K562 (cell line): ENCODE measurements at regions not wholly inside any gene's neighbourhood (a gene's known extent, or its start where the extent isn't known, plus 50 kb on each side); places are given as distances from the start of the nearest gene placed in this dataset.

ENCODE experiments used
- ARID2 ChIP-seq: fragments of 450-650 bp; IDR thresholded peaks from 2 replicates; pipeline ENCODE4 v1.6.1; 2017; ENCODE audit warnings: antibody characterized with exemption, mild to moderate bottlenecking
- BMI1 ChIP-seq: fragments of 150-350 bp; IDR thresholded peaks from 2 replicates; pipeline ENCODE4 v1.6.1; 2014; ENCODE audit warnings: low read length
- BRD4 ChIP-seq: fragments of 200-600 bp; sonication (generic); IDR thresholded peaks from 2 replicates; pipeline ENCODE4 v1.6.1; 2017; ENCODE audit warnings: inconsistent platforms
- CBFA2T2 ChIP-seq: fragments of 450-650 bp; conservative IDR thresholded peaks from 2 replicates; pipeline ENCODE4 v1.6.1; 2017; ENCODE audit warnings: mild to moderate bottlenecking
- GATA2 ChIP-seq: sonication (generic); formaldehyde crosslinking; IDR thresholded peaks from 2 replicates; pipeline ENCODE4 v1.4.0; 2020; ENCODE audit warnings: mild to moderate bottlenecking, missing genetic modification reagents
- NR3C1 ChIP-seq: sonication (generic); formaldehyde crosslinking; IDR thresholded peaks from 2 replicates; pipeline ENCODE4 v1.8.1; 2022; ENCODE audit warnings: missing genetic modification reagents
- PPARD ChIP-seq: fragments of 250-450 bp; sonication (Bioruptor Pico); IDR thresholded peaks from 2 replicates; pipeline ENCODE4 v1.8.0; 2022; ENCODE audit warnings: inconsistent platforms, mild to moderate bottlenecking, moderate library complexity
- WHSC1 ChIP-seq: IDR thresholded peaks from one replicate; pipeline ENCODE4 v1.6.1; 2012; ENCODE audit warnings: low read length, control low read depth, inconsistent platforms
- YY1 ChIP-seq, 3 experiments: IDR thresholded peaks; 2 replicates each; pipeline ENCODE4 v1.6.1; 2011; ENCODE audit warnings: low read length in 2 of 3, mild to moderate bottlenecking in 2 of 3, moderate library complexity in 2 of 3, borderline replicate concordance in 1 of 3, control low read depth in 1 of 3, low read depth in 1 of 3; ENCODE audit not compliant: insufficient read depth in 3 of 3, insufficient replicate concordance in 2 of 3, control insufficient read depth in 1 of 3, insufficient read length in 1 of 3; ENCODE audit errors: extremely low read depth in 1 of 3
- TF ChIP-seq, protein P1 (sequence below): fragments of 450-650 bp; IDR thresholded peaks from 2 replicates; pipeline ENCODE4 v1.6.1; 2017; ENCODE audit warnings: mild to moderate bottlenecking, moderate library complexity
- TF ChIP-seq, protein P2 (sequence below), 3 experiments: IDR thresholded peaks in 2 of 3; conservative IDR thresholded peaks in 1 of 3; 2 replicates each; pipeline ENCODE4 v1.5.1; 2011 to 2012; ENCODE audit warnings: low read length in 3 of 3, mild to moderate bottlenecking in 3 of 3, control low read depth in 2 of 3, improper control_type of control experiment in 1 of 3, inconsistent platforms in 1 of 3, low read depth in 1 of 3, mixed read lengths in 1 of 3, moderate library complexity in 1 of 3; ENCODE audit not compliant: insufficient read depth in 2 of 3
- TF ChIP-seq, protein P3 (sequence below): fragments of 250-450 bp; sonication (Bioruptor Pico); IDR thresholded peaks from 2 replicates; pipeline ENCODE4 v1.8.0; 2022; ENCODE audit warnings: moderate library complexity, mild to moderate bottlenecking, inconsistent platforms

DNA sequence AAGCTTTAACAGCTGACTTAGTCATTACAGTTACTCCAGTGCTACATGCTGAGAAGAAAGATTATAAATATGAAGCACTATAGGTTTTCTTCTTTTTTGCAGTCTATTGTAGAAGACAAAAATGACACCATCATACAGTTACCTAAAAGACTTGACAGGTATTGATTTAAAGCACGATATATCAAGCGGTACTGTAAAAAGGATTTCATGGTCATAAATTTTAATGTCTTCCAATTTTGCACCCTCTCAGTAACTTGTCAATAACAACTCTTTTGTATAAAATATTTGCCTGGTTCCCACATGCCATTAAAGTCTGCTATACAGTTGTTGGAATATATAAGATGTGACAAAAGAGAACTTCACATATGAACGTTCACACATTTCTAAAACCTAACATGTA lies 102.8 kb downstream of the ZIC5 start:
- TF ChIP-seq, protein P1, sequence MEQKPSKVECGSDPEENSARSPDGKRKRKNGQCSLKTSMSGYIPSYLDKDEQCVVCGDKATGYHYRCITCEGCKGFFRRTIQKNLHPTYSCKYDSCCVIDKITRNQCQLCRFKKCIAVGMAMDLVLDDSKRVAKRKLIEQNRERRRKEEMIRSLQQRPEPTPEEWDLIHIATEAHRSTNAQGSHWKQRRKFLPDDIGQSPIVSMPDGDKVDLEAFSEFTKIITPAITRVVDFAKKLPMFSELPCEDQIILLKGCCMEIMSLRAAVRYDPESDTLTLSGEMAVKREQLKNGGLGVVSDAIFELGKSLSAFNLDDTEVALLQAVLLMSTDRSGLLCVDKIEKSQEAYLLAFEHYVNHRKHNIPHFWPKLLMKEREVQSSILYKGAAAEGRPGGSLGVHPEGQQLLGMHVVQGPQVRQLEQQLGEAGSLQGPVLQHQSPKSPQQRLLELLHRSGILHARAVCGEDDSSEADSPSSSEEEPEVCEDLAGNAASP: no peak
- TF ChIP-seq GATA2 (CRISPR knock-in tag) (no peak), BRD4 (no peak), YY1 (IDR thresholded peaks at IDR 0.05; ENCODE audit: borderline replicate concordance in 1 of 3, control insufficient read depth in 1 of 3, extremely low read depth in 1 of 3, insufficient read depth in 3 of 3, insufficient read length in 1 of 3, insufficient replicate concordance in 2 of 3, low read depth in 1 of 3, low read length in 2 of 3) (no peak), NR3C1 (CRISPR knock-in tag) (no peak), WHSC1 (no peak), PPARD (CRISPR knock-in tag) (no peak), BMI1 (no peak), ARID2 (no peak), CBFA2T2 (no peak)
- TF ChIP-seq, protein P2, sequence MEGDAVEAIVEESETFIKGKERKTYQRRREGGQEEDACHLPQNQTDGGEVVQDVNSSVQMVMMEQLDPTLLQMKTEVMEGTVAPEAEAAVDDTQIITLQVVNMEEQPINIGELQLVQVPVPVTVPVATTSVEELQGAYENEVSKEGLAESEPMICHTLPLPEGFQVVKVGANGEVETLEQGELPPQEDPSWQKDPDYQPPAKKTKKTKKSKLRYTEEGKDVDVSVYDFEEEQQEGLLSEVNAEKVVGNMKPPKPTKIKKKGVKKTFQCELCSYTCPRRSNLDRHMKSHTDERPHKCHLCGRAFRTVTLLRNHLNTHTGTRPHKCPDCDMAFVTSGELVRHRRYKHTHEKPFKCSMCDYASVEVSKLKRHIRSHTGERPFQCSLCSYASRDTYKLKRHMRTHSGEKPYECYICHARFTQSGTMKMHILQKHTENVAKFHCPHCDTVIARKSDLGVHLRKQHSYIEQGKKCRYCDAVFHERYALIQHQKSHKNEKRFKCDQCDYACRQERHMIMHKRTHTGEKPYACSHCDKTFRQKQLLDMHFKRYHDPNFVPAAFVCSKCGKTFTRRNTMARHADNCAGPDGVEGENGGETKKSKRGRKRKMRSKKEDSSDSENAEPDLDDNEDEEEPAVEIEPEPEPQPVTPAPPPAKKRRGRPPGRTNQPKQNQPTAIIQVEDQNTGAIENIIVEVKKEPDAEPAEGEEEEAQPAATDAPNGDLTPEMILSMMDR (IDR thresholded peaks at IDR 0.05 in 2 of 3, conservative IDR thresholded peaks at IDR 0.05 in 1 of 3; ENCODE audit: insufficient read depth in 2 of 3, low read depth in 1 of 3, low read length in 3 of 3): no peak
- TF ChIP-seq, protein P3, sequence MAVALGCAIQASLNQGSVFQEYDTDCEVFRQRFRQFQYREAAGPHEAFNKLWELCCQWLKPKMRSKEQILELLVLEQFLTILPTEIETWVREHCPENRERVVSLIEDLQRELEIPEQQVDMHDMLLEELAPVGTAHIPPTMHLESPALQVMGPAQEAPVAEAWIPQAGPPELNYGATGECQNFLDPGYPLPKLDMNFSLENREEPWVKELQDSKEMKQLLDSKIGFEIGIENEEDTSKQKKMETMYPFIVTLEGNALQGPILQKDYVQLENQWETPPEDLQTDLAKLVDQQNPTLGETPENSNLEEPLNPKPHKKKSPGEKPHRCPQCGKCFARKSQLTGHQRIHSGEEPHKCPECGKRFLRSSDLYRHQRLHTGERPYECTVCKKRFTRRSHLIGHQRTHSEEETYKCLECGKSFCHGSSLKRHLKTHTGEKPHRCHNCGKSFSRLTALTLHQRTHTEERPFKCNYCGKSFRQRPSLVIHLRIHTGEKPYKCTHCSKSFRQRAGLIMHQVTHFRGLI (CRISPR knock-in tag): no peak
